ENCODE measurements at regions not wholly inside any gene's neighbourhood (a gene's known extent, or its start where the extent isn't known, plus 50 kb on each side); places are given as distances from the start of the nearest gene placed in this dataset.

DNA sequence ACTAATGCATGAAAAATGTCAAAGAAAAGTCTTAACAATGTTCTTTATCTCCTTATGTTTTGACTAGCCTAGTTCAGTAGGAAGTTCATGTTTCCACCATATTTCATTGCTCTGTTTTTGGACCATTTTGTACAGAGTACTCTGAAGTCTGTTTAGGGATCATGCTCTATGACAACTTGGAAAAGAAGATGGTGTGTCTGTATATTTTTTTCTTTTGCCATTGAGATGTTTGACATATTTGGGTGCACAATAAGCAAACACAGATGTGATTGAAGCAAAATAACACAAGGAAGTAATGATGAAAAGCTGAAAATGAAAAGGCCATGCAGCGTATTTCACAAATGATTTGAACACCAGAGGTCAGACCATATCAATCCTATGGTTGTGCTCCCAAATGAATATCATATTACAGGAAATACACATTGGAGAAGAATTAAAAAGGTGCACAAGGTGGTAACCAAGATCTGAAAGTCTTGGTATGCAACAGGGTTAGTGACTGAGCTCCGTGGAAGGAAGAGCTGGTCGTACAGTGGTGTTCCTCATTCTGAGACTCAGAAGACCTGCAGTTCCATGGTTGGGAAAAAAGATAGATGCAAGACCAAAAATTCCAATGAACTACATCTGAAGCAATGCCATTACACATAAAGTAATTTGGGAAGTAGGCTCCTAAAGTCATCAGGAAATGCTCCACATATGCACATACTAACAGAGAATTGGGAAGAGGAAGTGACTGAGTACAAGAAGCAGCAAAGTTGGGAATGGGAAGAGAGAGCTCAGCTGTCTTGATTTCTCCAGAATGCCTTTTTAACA lies 463.5 kb downstream of the LMO4 start:
- DNase-seq = no peak

GRCh38 chr1:87794788-87795614 lies 466.3 kb downstream of the LMO4 start:
- no peak for DNase-seq

GRCh38 chr1:87795615-87796337 lies 467.1 kb downstream of the LMO4 start:
- DNase-seq = no peak

DNA sequence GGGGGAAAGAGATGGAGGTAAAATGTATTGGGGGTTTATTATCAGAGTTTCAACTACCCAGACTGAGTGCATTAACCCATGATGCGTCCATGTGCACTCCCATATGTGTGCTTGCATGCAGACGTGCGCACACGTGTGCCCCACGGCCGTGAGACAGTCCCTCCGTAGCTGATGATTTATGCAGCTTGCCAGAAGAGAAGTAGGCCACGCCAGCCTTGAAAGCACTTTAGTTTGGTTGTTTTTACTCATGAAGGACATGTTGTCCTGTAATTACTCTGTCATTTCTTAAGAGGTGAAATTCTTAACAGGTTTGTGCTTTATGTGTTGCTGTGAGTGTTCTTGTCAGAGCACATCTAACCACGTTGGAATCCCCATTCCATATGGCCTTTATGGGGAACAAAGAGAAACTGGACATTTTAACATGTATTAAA lies 467.8 kb downstream of the LMO4 start:
- DNase-seq = no peak

DNA sequence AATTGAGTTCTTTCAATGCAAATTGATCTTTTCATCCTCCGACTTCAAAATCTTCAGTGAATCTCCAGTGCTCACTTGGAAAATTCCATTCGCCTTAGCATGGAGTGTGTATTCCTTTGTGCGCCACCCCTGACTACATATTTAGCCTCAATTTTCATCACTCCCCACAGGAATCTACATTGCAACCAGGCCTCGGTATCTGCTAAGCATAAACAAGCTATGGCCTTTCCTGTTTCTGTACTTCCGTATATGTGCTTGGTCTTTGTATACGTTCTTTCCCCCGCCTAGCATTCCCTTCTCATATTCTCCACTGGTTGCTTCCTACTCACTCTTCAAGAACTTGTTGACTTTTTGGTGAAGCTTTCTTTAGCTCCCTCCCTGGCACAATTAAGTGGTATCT lies 470.8 kb downstream of the LMO4 start:
- DNase-seq = no peak

GRCh38 chr1:87800006-87800405 lies 471.3 kb downstream of the LMO4 start:
- no peak for DNase-seq

GRCh38 chr1:87803375-87803774 lies 474.7 kb downstream of the LMO4 start:
- no peak for DNase-seq

DNA sequence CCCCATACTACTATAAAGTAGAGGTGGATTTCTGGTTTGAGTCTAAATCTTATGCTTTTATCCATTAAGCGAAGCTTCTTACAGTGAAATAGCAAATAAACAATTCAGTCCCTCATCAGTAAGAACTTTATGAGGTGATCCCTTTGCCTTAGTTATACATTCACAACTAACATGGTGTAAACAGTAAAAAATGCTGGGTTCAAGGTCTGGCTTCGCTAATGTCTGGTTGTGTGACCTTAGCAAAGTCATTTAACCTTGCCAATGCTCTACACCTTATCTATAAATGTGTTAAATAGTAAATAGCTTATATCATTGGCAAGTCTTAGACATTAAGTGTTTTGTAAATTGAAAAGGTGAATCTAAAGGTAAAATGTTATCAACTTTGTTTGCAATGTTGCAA lies 475.4 kb downstream of the LMO4 start:
- no peak for DNase-seq

DNA sequence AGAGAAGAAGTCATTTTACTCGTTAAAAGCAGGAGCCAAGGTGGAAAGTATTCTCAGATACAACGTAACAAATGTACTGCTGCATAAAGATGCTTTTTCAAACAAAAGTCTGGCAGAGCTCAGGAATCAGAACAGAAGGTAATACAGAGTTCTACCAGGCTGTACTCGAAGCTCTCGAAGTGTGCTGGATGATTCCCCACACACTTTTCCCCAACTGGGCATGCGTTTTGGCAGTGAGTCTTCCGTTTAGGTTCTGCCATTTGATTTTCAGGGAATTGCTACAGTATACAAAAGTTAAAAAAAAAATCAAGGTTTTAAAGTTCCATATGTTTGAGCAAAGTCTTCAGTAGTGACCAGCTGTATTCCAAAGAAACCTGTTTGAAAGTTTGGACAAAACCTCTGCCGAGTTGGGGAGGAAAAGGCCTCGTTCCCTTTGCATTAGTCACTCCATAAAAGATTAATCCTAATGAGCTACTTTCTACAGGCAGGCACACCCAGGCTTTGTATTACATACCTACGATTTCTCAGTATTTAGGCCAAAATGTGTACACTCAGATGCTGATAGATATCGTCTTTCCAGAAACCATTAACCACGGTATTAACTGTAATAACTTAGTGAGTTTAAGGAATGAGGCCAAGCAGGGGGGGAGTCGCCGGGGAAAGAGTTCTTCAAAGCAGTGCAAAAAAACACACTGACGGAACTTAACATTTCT lies 477.1 kb downstream of the LMO4 start:
- DNase-seq = no peak

DNA sequence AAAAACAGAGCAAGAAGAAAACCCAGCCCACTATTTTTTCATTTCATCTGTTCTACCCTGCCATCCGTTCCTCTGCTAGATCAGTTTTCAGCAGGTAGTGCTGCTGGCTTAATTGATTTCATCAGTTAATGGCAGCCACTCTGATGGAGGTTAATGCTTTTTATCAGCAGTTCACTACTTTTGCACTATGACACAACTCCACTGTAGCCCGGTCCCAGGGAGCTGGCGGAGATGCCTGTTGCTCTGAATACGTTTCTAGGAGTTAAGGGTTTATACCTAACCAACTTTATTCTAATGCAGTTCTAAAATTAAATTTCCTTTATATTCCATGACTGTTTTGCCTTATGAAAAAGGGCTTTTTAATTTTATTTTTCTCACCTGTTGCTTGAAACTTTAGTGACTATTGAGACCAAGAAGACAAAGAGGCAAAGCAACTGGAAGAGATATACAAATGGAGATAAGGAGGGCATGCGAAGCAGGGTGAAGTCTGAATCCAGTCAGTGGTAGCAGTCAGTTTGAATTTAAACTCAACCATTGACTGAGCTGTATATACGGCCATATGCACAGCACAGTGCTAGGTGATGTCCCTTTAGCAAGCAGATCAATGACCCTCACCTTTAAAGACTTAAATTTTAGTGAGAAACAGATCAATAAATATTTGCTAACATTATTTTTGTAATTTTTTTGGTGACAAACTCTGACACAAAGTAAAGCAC lies 477.9 kb downstream of the LMO4 start:
- DNase-seq = no peak

DNA sequence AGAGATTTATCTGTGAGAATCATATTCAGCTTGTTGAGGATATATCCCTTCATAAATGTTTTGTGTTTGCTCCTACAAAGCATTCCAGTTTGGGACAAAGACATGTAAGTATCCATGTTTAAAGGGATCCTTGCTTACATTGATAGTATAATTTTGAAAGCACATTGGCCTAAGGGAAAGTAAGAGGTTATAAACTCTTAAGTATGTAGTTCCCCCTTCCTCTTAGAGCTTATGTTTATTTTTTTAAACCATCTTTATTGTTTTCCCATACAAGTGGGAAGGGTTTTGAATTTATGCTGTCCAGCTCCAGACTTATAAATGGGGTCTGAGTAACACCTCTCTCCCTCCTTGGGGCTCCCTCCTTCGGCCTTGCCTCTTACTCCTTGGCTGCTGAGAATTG lies 481.5 kb downstream of the LMO4 start:
- no peak for DNase-seq

DNA sequence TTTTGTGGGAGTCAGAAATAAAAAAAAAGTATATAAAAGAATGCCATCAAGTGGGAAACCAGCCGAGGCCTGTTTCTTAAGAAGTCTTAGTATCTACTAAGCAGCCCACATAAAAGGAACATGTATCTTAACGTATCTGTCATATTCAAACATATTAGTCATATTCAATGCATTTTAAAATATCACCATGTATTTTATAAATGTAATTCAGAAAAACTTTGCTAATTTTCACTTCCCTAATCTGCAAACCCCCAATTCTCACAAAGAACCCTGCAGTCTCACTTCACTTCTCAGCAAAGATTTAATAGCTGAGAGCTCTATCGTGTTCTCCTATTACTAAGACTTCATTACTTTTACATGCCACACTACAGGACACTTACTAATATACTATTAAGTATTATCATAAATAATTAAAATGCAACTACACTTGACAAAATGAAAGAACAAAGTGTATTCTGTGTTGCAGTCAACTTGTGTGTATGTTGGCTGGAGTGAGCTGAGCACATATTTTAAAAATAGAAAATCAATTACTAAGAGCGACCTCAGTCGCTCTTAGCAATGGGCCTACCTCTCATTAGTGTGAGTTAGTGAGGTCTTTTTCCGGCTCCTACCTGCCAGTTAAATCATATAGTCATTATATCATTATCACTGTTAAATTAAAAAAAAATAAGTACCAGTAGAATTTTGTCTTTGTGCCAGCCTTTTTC lies 484.3 kb downstream of the LMO4 start:
- DNase-seq = no peak

GRCh38 chr1:87814573-87814972 lies 485.9 kb downstream of the LMO4 start:
- no peak for DNase-seq

DNA sequence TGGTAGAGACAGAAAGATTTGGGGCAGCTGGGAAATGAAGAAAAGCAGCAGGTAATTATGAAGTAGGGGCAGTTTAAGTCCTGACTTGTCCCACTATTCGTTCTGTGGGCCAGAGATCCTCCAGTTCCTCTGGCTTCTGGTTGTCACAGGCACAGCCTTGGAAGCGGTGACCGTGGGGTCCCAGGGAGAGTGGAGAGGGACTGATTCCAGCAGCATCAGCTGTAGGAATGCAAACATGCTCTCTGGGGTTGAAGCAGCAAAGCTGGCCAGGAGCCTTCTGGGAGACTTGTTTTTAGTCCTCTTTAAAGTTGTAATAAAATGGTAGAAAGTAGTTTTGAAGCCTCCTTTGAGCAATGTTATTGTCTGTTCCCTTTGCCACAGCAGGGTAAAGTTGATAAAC lies 488.0 kb downstream of the LMO4 start:
- DNase-seq = no peak

DNA sequence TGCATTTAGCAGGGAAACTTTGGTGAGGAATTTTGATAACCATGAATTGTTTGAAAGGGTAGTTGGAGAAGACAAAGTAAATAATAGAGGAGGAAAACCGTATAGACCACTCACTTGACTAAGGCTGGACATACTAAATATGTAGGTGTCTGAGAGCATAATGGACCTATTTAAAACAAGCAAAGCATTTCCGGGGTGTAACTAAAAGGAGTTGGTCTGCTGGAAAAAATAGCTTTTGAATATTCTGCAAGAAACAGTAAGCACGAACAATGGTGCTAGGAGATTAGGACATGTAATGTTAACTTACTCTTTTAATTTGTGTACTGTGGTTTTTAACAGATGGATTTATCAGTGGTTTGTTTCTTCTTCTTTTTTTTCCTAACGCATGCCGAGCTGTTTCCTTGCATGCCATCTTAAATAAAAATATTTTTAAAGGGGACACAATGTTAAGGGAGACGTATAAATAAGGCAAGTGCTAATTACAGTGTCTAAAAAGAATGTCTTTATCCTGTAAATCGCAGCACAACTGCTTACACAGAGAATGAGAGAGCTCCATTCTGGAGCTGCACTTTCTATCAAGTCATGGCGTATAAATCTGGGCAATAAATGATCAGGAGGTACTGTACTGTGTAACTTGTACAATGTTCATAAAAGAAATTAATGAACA lies 492.1 kb downstream of the LMO4 start:
- no peak for DNase-seq

DNA sequence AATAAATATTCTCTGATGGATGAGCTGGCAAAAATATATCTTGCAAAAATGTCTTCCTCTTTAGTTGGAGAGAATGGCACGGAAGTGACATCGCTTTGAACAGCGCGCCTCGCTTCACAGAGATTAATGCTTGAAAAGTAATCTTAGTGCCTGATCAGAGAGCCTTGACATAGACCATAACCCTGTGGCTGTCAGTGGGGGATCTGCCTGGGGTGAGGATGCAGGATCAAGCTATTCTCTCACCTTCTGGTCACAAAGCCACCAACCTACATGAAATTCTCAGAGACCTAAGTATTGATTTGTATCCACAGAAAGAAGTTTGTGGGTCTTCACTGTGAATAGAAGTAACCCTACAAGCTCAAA lies 492.6 kb downstream of the LMO4 start:
- no peak for DNase-seq

DNA sequence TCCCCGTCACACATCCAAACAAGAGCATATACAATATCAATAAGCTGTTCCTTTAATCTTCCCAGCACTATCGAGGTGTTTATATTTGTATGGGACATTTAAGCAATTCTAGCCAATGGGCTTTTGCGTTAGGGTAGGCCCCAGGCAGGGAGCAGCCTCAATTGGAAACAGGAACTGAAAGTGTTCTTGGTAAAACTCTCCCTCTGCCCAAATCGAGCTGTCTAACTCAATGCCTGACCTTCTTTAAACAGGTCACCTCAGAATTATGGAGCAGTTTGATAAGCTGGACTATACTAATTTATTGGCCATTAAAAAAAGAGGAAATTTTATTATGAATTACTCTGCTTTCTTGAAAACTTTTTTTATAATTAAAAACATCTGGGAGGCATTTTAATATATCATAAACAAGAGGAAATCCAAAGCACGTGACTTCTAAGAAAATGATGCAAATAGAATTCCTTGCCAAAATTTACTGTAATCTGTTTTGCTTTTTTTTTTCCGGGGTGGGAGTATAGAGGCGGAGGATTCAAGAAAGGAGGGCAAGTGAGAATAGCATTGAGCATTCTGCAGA lies 498.1 kb downstream of the LMO4 start:
- DNase-seq = no peak

- no peak for DNase-seq
Measured at GRCh38 chr1:87829360-87829759, 500.7 kb downstream of the LMO4 start.

GRCh38 chr1:87830432-87830978 lies 501.8 kb downstream of the LMO4 start:
- DNase-seq = no peak

DNA sequence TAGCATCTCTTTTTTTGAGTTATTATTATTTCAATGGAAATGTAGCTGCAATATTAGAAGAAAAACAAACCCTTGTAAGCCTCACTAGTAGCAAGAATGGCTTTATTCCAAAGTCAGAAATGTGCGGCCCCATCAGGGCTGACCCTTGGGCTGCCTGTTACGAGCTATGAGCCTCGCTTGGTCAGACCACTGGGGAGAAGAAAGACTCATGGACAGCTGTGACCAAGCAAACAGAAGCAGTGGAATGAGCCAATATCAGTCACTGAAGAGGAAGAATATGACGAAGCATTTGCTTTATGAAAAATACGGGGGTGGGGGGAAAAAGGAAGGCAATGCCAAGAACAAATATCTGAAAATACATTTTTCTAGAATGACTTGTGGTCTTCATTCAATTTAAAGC lies 504.5 kb downstream of the LMO4 start:
- no peak for DNase-seq

All from central memory CD4-positive, alpha-beta T cell (primary cell).